H1 (cell line): ENCODE measurements at regions not wholly inside any gene's neighbourhood (a gene's known extent, or its start where the extent isn't known, plus 50 kb on each side); places are given as distances from the start of the nearest gene placed in this dataset.

Experiments
- USF2 ChIP-seq: IDR thresholded peaks from 2 replicates; pipeline ENCODE4 v1.6.1; 2011; ENCODE audit warnings: low read length, improper control_type of control experiment

- no peak for TF ChIP-seq USF2
These were observed 163.4 kb downstream of the GALC start (continued) for GRCh38 chr14:87829543-87829942.
